Parathyroid adenoma (tissue), 2 donors: ENCODE measurements at regions not wholly inside any gene's neighbourhood (a gene's known extent, or its start where the extent isn't known, plus 50 kb on each side); places are given as distances from the start of the nearest gene placed in this dataset.

ENCODE experiments used
- H2AFZ ChIP-seq: fragments of 300-600 bp; sonication (generic); one replicate; pipeline ENCODE4 v1.7.0; 2017; ENCODE audit warnings: antibody characterized with exemption, mild to moderate bottlenecking
- H3K27ac ChIP-seq: fragments of 300-600 bp; sonication (generic); one replicate; pipeline ENCODE4 v1.7.0; 2017
- H3K27me3 ChIP-seq: fragments of 300-600 bp; sonication (generic); one replicate; pipeline ENCODE4 v1.7.0; 2017; ENCODE audit warnings: low read length; ENCODE audit not compliant: control insufficient read depth, insufficient read depth
- H3K36me3 ChIP-seq: fragments of 300-600 bp; sonication (generic); one replicate; pipeline ENCODE4 v1.7.0; 2017; ENCODE audit warnings: low read length; ENCODE audit not compliant: control insufficient read depth, insufficient read depth
- H3K4me1 ChIP-seq: fragments of 300-600 bp; sonication (generic); one replicate; pipeline ENCODE4 v1.7.0; 2017; ENCODE audit warnings: control low read depth
- H3K4me2 ChIP-seq: fragments of 300-600 bp; sonication (generic); one replicate; pipeline ENCODE4 v1.7.0; 2017; ENCODE audit warnings: low read length
- H3K4me3 ChIP-seq: fragments of 300-600 bp; sonication (generic); one replicate; pipeline ENCODE4 v1.7.0; 2017; ENCODE audit warnings: low read depth, low read length
- H3K79me2 ChIP-seq: fragments of 300-600 bp; sonication (generic); one replicate; pipeline ENCODE4 v1.7.0; 2017; ENCODE audit warnings: control low read depth
- H3K9ac ChIP-seq: fragments of 300-600 bp; sonication (generic); one replicate; pipeline ENCODE4 v1.7.0; 2017; ENCODE audit warnings: mild to moderate bottlenecking
- H3K9me3 ChIP-seq: fragments of 300-600 bp; sonication (generic); one replicate; pipeline ENCODE4 v1.7.0; 2017; ENCODE audit warnings: low read length; ENCODE audit not compliant: control insufficient read depth
- CTCF ChIP-seq: fragments of 300-600 bp; sonication (generic); IDR thresholded peaks from one replicate; pipeline ENCODE4 v1.7.0; 2017; ENCODE audit warnings: antibody characterized with exemption, mild to moderate bottlenecking
- donor health status: primary hyperparathyroidism.

DNA sequence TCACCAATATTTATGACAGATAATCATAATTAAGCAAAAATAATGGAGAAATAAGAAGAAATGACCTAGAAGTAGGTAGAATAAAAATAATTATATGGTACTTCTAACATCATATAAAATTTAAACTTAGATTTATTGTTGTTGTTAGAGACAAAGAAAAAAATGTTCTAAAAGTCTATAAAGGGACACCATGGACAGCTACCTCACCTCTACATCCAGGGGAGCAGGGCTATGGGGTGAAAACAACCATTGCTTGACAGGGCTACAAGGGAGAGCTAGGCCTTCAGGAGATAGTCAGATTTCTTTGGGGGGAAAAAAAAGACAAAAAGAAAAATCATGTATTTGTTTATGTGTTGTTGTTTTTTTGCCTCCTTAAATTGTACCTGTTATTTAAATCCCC, 841.9 kb downstream of the VGLL3 start:
- Histone ChIP-seq H2AFZ (no peak overlapping the region), H3K4me1 (no peaks in the 10 kb centered on the region), H3K9ac (no peak overlapping the region), H3K27ac (no peak overlapping the region), H3K36me3 (no peaks in the 10 kb centered on the region), H3K4me3 (no peak overlapping the region), H3K9me3 (no peaks in the 10 kb centered on the region), H3K27me3 (no peaks in the 10 kb centered on the region), H3K4me2 (no peak overlapping the region), H3K79me2 (no peaks in the 10 kb centered on the region)
- no peak for TF ChIP-seq CTCF

GRCh38 chr3:86147119-86147518, 843.8 kb downstream of the VGLL3 start:
- no peak overlapping the region for H2AFZ ChIP-seq
- no peaks in the 10 kb centered on the region for H3K9me3 ChIP-seq
- H3K4me2 ChIP-seq, result no peak overlapping the region
- H3K36me3 ChIP-seq, result no peaks in the 10 kb centered on the region
- TF ChIP-seq CTCF, result no peak
- H3K4me3 ChIP-seq, result no peak overlapping the region
- no peak overlapping the region for H3K9ac ChIP-seq
- no peaks in the 10 kb centered on the region for H3K4me1 ChIP-seq
- no peaks in the 10 kb centered on the region for H3K79me2 ChIP-seq
- H3K27me3 ChIP-seq, result no peaks in the 10 kb centered on the region
- H3K27ac ChIP-seq, result no peak overlapping the region

DNA sequence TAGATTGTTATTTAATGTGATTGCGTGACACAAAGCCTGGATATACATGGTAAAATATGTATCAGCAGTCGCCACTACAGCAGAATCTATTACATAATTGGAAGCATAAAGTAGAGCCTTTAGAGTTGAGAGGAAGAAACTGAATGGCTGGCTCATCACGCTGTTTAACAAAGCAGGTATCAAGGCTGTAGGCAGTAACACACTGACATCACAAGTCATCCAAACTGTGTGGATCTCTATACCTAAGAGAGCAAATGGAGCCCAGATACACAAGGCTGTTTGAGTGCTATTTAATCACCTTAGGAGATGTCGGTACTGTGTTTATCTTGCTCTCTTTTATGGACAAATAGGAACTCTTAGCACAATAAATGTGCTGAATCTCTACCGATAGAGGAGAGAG, 864.4 kb downstream of the VGLL3 start:
- no peak overlapping the region for H3K9ac ChIP-seq
- H3K4me3 ChIP-seq, result no peak overlapping the region
- no peaks in the 10 kb centered on the region for H3K36me3 ChIP-seq
- no peaks in the 10 kb centered on the region for H3K79me2 ChIP-seq
- no peak overlapping the region for H3K4me2 ChIP-seq
- no peaks in the 10 kb centered on the region for H3K27me3 ChIP-seq
- no peak overlapping the region for H3K27ac ChIP-seq
- H3K4me1 ChIP-seq, result no peaks in the 10 kb centered on the region
- TF ChIP-seq CTCF, result no peak
- H2AFZ ChIP-seq, result no peak overlapping the region
- H3K9me3 ChIP-seq, result no peaks in the 10 kb centered on the region
